Pancreas (tissue), 10 donors: ENCODE measurements at regions not wholly inside any gene's neighbourhood (a gene's known extent, or its start where the extent isn't known, plus 50 kb on each side); places are given as distances from the start of the nearest gene placed in this dataset.

ENCODE experiments used
- ATAC-seq, 4 donors: fragments of 200-7000 bp; cut with Tn5 transposase; one replicate each; pipeline versions ENCODE4 v1.8.0 to v1.9.1; 2020; ENCODE audit warnings: mild to moderate bottlenecking in 4 of 4, moderate library complexity in 4 of 4
- DNase-seq, 6 donors: peaks; one replicate each; pipeline ENCODE4 v3.0.0-alpha.2; 2020
- FAIRE-seq: peaks from 2 replicates; lab custom pipeline; 2012; peaks lifted over from hg19 to GRCh38; lab: Jason Lieb, UNC
- H3K27ac ChIP-seq, 4 donors: fragments of 200-600 bp; sonication (generic); 1 replicate in 3 of 4; 2 replicates in 1 of 4; pipeline versions ENCODE4 v1.5.0 to v1.8.0; 2020
- H3K27me3 ChIP-seq, 4 donors: fragments of 200-600 bp; one replicate each; pipeline ENCODE4 v1.8.0; 2021
- H3K36me3 ChIP-seq, 3 donors: fragments of 200-600 bp; sonication (generic) in 1 of 3; one replicate each; pipeline versions ENCODE4 v1.5.0 to v1.8.0; 2020 to 2021
- H3K4me1 ChIP-seq, 3 donors: fragments of 200-600 bp; one replicate each; pipeline ENCODE4 v1.8.0; 2021
- H3K4me3 ChIP-seq, 4 donors: fragments of 200-600 bp; sonication (generic) in 2 of 4; one replicate each; pipeline versions ENCODE4 v1.5.0 to v1.8.0; 2020 to 2021
- H3K9me3 ChIP-seq, 4 donors: fragments of 200-600 bp; one replicate each; pipeline ENCODE4 v1.8.0; 2021
- WGBS, 2 donors: extraction: QIAGEN DNeasy Blood & Tissue Kit; methylation state at CpG; one replicate each; pipeline ENCODE4 v1.1.7; 2013; 5-methylcytosine and 5-hydroxymethylcytosine counted together
- intact Hi-C, 3 donors: fragments of 100-400 bp; cut with DNase I; formaldehyde crosslinking; loops; one replicate each; pipeline versions ENCODE4 v1.11.1 to v1.14.2; 2022
- TF ChIP-seq, protein P1 (sequence below), 4 donors: fragments of 200-600 bp; sonication (generic) in 3 of 4; IDR thresholded peaks; one replicate each; pipeline versions ENCODE4 v1.5.0 to v1.8.0; 2021; ENCODE audit warnings: antibody characterized with exemption in 4 of 4
- donor health status: healthy with polysubstance abuse.
- donor health status: DM: no; HTN: no; CAD: no; lungs with moderate emphysema.
- donor health status: DM: no; HTN: no; CAD: no.
- donor health status: control.
- donor health status: control.
- donor health status: Bipolar disorder and iron deficiency.
- donor health status: DM: yes; HTN: yes; CAD: no.
- donor health status: DM: no; HTN: no; CAD: no.
- donor health status: DM: no; HTN: no; CAD: no.
- donor health status: DM: yes; HTN: yes; CAD: no.

DNA sequence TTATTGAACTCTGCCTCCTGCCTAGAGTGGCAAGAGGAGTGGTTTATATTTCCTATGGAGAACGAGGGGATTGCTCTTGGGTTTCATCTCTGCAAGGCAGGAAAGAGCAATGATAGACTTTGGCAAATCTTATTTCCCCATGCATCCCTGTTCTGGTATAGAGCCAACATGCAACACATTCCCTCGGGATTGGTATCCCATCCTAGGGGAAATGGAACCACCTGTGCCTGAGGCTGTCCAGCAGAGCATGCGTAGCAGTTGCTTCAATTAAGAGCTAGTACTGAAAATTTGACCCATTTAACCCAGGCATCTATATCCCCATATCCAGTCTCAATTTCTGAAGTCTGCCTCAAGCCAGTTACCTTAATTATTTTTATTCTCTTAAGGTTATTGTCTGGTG lies 205.3 kb downstream of the KCNS3 start:
- no peak for ATAC-seq
- no peak overlapping the region for H3K27ac ChIP-seq
- H3K27me3 ChIP-seq: no peaks in the 10 kb centered on the region
- no peak overlapping the region for H3K4me3 ChIP-seq
- FAIRE-seq: no peak
- WGBS, 2 donors: 58 to 77% methylated on average over 3 of the region's 3 CpGs
- no peaks in the 10 kb centered on the region for H3K36me3 ChIP-seq
- no peaks in the 10 kb centered on the region for H3K4me1 ChIP-seq
- intact Hi-C loops: no loop called here
- TF ChIP-seq, protein P1, sequence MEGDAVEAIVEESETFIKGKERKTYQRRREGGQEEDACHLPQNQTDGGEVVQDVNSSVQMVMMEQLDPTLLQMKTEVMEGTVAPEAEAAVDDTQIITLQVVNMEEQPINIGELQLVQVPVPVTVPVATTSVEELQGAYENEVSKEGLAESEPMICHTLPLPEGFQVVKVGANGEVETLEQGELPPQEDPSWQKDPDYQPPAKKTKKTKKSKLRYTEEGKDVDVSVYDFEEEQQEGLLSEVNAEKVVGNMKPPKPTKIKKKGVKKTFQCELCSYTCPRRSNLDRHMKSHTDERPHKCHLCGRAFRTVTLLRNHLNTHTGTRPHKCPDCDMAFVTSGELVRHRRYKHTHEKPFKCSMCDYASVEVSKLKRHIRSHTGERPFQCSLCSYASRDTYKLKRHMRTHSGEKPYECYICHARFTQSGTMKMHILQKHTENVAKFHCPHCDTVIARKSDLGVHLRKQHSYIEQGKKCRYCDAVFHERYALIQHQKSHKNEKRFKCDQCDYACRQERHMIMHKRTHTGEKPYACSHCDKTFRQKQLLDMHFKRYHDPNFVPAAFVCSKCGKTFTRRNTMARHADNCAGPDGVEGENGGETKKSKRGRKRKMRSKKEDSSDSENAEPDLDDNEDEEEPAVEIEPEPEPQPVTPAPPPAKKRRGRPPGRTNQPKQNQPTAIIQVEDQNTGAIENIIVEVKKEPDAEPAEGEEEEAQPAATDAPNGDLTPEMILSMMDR (IDR thresholded peaks at IDR 0.05): no peak
- no peak for DNase-seq
- no peaks in the 10 kb centered on the region for H3K9me3 ChIP-seq

DNA sequence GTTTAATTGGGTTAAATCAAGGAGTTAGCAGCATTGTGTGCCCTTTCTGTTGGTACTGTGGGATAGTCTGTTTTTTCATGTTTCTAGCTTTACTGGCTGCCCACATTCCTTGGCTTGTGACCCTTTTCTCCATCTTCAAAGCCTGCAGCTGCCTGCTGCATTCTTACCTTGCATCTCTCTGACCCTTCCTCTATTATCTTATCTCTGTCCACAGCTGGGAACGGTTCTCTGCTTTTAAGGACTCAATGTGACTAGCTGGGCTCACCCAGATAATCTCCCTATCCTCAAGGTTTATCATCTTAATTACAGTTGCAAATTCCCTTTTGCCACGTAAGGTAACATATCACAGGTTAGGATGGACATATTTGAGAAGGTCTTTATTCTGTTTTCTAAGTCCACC lies 199.7 kb downstream of the KCNS3 start:
- FAIRE-seq: no peak

DNA sequence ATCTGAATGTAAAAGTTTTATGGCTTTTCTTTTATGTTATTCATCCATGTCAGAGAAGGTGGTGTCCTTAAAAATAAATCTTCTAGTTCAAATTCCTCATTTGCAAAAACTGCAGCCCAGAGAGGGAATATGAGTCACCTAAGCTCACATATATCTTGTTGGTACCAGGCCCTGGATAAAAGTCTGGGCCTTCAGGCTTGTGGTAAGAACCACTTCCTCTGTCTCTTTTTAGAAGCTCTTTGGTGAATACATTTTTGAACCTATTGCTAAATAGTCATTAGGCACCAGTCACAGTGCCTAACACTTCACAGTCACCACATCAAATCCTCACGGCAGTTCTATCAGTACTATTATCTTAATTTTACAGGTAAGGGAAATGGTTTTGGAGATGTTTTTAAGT lies 199.2 kb downstream of the KCNS3 start:
- FAIRE-seq: no peak
- Histone ChIP-seq H3K9me3 (no peaks in the 10 kb centered on the region), H3K27me3 (no peaks in the 10 kb centered on the region), H3K4me1 (no peaks in the 10 kb centered on the region), H3K4me3 (no peak overlapping the region), H3K36me3 (no peaks in the 10 kb centered on the region), H3K27ac (no peak overlapping the region)
- no peak for DNase-seq
- ATAC-seq: no peak
- intact Hi-C loops: no loop called here
- WGBS, 2 donors: 75 to 91% methylated on average over 1 of the region's 1 CpG
- TF ChIP-seq, protein P1 (IDR thresholded peaks at IDR 0.05): no peak

More for the DNA sequence above, 199.7 kb downstream of the KCNS3 start:
- Histone ChIP-seq H3K9me3 (no peaks in the 10 kb centered on the region), H3K4me3 (no peak overlapping the region), H3K27me3 (no peaks in the 10 kb centered on the region), H3K4me1 (no peaks in the 10 kb centered on the region), H3K36me3 (no peaks in the 10 kb centered on the region), H3K27ac (no peak overlapping the region)
- intact Hi-C loops: no loop called here
- WGBS, 2 donors: 40 to 67% methylated on average over 2 of the region's 2 CpGs
- ATAC-seq: no peak
- DNase-seq: no peak
- TF ChIP-seq, protein P1 (IDR thresholded peaks at IDR 0.05): no peak

DNA sequence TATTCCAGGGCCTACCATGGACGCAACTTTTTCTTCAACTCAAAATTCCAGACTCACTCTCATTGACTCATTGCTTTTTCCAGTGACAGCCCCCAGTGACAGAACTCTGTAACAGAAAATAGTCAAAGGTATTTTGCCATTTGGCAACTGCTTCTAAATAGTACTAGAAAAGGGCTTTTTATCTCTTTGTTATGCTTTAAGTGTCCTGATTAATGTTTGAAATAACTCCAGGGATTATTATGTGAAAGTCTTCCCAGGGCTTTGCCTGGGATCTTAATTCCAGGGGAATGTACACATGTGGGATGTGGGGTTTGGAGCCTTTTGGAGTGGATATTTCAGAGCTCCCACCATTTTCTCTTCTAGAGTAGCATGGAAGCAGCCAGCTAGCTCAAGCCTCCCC lies 198.8 kb downstream of the KCNS3 start:
- Histone ChIP-seq H3K27ac (no peak overlapping the region), H3K36me3 (no peaks in the 10 kb centered on the region), H3K27me3 (no peaks in the 10 kb centered on the region), H3K4me1 (no peaks in the 10 kb centered on the region), H3K9me3 (no peaks in the 10 kb centered on the region), H3K4me3 (no peak overlapping the region)
- ATAC-seq (no peak), DNase-seq (no peak), FAIRE-seq (no peak)
- WGBS, 2 donors: 57 to 79% methylated on average over 1 of the region's 1 CpG
- intact Hi-C loops: no loop called here
- TF ChIP-seq, protein P1 (IDR thresholded peaks at IDR 0.05): no peak

DNA sequence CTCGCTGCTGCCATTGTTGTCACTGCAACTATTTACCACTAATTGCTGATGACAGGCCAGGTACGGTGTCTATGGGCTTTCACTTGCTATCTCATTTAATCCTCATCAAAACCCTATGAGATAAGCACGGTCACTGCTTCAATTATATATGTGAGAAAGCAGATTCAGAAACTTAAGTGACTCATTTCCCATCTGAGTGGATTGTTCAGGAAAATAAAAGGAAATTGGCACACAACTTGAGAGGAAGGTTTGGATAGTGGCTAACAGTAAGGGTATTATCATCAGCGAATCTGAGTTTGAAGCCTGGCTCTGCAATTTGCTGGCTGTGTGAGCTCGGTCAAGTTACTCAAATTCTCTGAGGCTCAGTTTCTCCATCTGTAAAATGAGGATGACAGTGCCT lies 196.0 kb downstream of the KCNS3 start:
- Histone ChIP-seq H3K27me3 (no peaks in the 10 kb centered on the region), H3K9me3 (no peaks in the 10 kb centered on the region), H3K4me3 (no peak overlapping the region), H3K4me1 (no peaks in the 10 kb centered on the region), H3K36me3 (no peaks in the 10 kb centered on the region), H3K27ac (no peak overlapping the region)
- ATAC-seq (no peak), DNase-seq (no peak), FAIRE-seq (no peak)
- TF ChIP-seq, protein P1 (IDR thresholded peaks at IDR 0.05): no peak
- intact Hi-C loops: no loop called here
- 74 to 79% methylated on average over 5 of the region's 5 CpGs for WGBS, 2 donors
